Bronchial epithelial cell (primary cell): ENCODE measurements at regions not wholly inside any gene's neighbourhood (a gene's known extent, or its start where the extent isn't known, plus 50 kb on each side); places are given as distances from the start of the nearest gene placed in this dataset.

Experiments used
- DNase-seq: peaks from one replicate; pipeline ENCODE4 v3.0.0-alpha.2; 2010; ENCODE audit warnings: low read depth
- FAIRE-seq: peaks from 2 replicates; lab custom pipeline; 2011; peaks lifted over from hg19 to GRCh38; lab: Jason Lieb, UNC
- H3K27me3 ChIP-seq: 2 replicates; pipeline ENCODE4 v1.5.1; 2011; ENCODE audit warnings: low read length; ENCODE audit not compliant: control insufficient read depth, insufficient read depth
- H3K36me3 ChIP-seq: 2 replicates; pipeline ENCODE4 v1.5.1; 2011; ENCODE audit warnings: low read length; ENCODE audit not compliant: control insufficient read depth, insufficient read depth
- H3K4me3 ChIP-seq: 2 replicates; pipeline ENCODE4 v1.5.1; 2011; ENCODE audit warnings: mild to moderate bottlenecking, low read depth, low read length, control low read depth
- TF ChIP-seq, protein P1 (sequence below): IDR thresholded peaks from 2 replicates; pipeline ENCODE4 v1.5.1; 2011; ENCODE audit warnings: mild to moderate bottlenecking, moderate library complexity, low read length, control low read depth, inconsistent platforms; ENCODE audit not compliant: insufficient read depth, severe bottlenecking

DNA sequence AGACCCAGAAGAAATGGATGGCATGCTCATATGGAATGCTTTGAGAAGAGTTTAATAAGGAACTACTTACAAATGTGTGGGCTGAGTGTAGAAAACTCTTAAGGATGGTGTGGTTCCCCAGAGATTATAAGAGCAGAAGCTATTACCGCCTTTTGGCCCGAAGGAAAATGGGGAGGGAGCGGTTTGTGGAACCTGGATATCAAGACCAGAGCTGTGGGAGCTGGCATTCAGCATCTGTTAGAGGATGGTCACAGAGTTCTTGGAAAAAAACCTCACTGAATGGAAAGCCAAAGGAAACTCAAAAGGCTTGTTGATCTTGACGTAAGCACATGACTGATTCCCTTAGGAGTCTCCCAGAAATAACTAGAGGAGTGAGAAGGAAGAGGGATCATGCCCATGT lies 151.0 kb downstream of the PJA2 start:
- DNase-seq (no peak), FAIRE-seq (no peak)
- H3K27me3 ChIP-seq, result no peaks in the 10 kb centered on the region
- TF ChIP-seq, protein P1, sequence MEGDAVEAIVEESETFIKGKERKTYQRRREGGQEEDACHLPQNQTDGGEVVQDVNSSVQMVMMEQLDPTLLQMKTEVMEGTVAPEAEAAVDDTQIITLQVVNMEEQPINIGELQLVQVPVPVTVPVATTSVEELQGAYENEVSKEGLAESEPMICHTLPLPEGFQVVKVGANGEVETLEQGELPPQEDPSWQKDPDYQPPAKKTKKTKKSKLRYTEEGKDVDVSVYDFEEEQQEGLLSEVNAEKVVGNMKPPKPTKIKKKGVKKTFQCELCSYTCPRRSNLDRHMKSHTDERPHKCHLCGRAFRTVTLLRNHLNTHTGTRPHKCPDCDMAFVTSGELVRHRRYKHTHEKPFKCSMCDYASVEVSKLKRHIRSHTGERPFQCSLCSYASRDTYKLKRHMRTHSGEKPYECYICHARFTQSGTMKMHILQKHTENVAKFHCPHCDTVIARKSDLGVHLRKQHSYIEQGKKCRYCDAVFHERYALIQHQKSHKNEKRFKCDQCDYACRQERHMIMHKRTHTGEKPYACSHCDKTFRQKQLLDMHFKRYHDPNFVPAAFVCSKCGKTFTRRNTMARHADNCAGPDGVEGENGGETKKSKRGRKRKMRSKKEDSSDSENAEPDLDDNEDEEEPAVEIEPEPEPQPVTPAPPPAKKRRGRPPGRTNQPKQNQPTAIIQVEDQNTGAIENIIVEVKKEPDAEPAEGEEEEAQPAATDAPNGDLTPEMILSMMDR, result no peak
- H3K36me3 ChIP-seq, result no peaks in the 10 kb centered on the region
- no peak overlapping the region for H3K4me3 ChIP-seq

GRCh38 chr5:109256486-109256885 lies 153.3 kb downstream of the PJA2 start:
- H3K27me3 ChIP-seq, result no peaks in the 10 kb centered on the region
- TF ChIP-seq, protein P1, result no peak
- no peak for DNase-seq
- no peak overlapping the region for H3K4me3 ChIP-seq
- FAIRE-seq, result no peak
- no peaks in the 10 kb centered on the region for H3K36me3 ChIP-seq

DNA sequence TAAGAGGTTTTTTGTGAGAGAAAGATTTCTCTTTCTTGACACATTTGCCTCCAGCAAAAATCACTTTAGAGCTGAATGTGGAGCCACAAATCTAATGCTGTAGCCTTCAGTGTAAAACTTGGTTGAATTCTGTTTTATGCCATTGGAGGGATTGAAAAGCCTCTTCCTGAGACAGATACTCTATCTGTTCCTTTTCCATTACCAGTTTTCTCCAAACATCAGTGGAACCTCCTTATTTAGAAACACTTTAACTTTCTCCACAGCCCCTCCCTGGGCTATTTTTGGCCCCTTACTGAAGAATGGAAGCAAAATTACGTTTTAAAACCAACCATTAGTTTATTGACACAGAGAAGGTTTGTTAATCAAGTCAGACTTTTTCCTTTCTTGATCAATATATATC lies 155.3 kb downstream of the PJA2 start:
- TF ChIP-seq, protein P1, result no peak
- FAIRE-seq (no peak), DNase-seq (no peak)
- no peaks in the 10 kb centered on the region for H3K36me3 ChIP-seq
- H3K4me3 ChIP-seq, result no peak overlapping the region
- no peaks in the 10 kb centered on the region for H3K27me3 ChIP-seq

GRCh38 chr5:109253262-109253661 lies 156.5 kb downstream of the PJA2 start:
- Histone ChIP-seq H3K4me3 (no peak overlapping the region), H3K36me3 (no peaks in the 10 kb centered on the region), H3K27me3 (no peaks in the 10 kb centered on the region)
- FAIRE-seq (peak; percentile 47), DNase-seq (no peak)
- TF ChIP-seq, protein P1, result no peak

DNA sequence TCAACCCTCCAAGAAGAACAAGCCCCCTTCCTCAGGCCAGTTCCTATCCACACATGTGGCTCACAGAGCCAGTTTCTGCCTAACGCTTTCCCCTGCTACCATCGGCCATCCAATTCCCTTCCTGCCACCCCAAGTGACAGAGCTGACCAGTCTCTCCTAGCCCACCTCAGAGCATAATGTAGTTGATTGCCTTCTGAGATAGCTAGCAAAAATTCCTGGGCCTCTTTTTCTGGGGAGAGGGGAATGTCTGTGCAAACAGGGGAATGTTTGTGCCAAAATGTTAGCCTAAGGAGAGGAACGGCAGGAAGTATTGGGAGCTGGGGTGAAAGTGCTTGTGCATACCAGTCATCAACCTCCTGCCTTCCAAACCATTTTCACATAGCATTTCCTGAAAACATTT lies 157.0 kb downstream of the PJA2 start:
- TF ChIP-seq, protein P1, result no peak
- no peaks in the 10 kb centered on the region for H3K27me3 ChIP-seq
- DNase-seq, result no peak
- FAIRE-seq, result no peak
- H3K36me3 ChIP-seq, result no peaks in the 10 kb centered on the region
- H3K4me3 ChIP-seq, result no peak overlapping the region
